ENCODE measurements at regions not wholly inside any gene's neighbourhood (a gene's known extent, or its start where the extent isn't known, plus 50 kb on each side); places are given as distances from the start of the nearest gene placed in this dataset.

DNA sequence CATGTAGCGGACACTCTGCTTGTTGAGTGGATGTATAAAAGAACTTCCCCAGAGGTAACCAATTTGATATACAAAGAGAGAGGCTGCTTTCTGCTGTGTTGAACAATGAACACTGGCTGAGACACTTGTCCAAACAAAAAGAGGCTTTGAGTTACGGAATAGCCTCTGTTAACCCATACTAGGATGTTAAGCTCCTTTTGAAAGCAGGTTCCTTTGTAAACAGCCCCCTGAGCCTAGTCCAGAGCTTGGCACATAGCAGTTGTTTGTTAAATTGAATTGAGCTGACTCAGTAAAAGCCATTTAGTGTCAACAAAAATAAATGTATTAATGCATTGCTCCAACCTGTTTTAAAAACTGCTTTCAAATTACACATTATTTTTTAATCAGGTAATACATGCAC lies 200.1 kb downstream of the MZT1 start:
- Histone ChIP-seq H3K27me3 (no peaks in the 10 kb centered on the region), H3K36me3 (no peaks in the 10 kb centered on the region), H3K9me3 (no peaks in the 10 kb centered on the region), H3K4me1 (no peaks in the 10 kb centered on the region), H3K4me3 (no peak overlapping the region), H3K27ac (no peak overlapping the region)
- TF ChIP-seq, protein P1, sequence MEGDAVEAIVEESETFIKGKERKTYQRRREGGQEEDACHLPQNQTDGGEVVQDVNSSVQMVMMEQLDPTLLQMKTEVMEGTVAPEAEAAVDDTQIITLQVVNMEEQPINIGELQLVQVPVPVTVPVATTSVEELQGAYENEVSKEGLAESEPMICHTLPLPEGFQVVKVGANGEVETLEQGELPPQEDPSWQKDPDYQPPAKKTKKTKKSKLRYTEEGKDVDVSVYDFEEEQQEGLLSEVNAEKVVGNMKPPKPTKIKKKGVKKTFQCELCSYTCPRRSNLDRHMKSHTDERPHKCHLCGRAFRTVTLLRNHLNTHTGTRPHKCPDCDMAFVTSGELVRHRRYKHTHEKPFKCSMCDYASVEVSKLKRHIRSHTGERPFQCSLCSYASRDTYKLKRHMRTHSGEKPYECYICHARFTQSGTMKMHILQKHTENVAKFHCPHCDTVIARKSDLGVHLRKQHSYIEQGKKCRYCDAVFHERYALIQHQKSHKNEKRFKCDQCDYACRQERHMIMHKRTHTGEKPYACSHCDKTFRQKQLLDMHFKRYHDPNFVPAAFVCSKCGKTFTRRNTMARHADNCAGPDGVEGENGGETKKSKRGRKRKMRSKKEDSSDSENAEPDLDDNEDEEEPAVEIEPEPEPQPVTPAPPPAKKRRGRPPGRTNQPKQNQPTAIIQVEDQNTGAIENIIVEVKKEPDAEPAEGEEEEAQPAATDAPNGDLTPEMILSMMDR (IDR thresholded peaks at IDR 0.05), result no peak
- TF ChIP-seq POLR2A (IDR thresholded peaks at IDR 0.05), result no peak
- no peak for DNase-seq

DNA sequence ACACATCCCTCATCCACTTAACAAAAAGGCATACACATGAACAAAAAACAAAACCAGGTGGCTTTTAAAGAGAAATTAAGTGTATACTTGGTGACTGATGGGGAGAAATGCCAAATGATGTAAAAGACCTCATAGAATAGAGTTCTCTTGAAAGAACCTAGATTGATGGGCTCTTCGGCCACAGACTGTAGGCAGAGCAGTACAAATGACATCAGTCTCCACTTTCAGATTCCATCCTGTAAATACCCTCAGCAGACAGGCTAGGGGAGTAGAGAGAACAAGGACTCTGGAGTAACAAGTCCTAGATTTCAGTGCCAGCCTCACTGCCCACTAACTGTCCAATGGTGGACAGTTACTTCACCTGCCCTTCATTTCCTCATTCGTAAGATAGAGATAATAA lies 203.8 kb downstream of the MZT1 start:
- Histone ChIP-seq H3K4me3 (no peak overlapping the region), H3K27me3 (no peaks in the 10 kb centered on the region), H3K4me1 (no peaks in the 10 kb centered on the region), H3K27ac (no peak overlapping the region), H3K36me3 (no peaks in the 10 kb centered on the region), H3K9me3 (no peaks in the 10 kb centered on the region)
- TF ChIP-seq, protein P1 (IDR thresholded peaks at IDR 0.05), result no peak
- no peak for TF ChIP-seq POLR2A (IDR thresholded peaks at IDR 0.05)
- no peak for DNase-seq

DNA sequence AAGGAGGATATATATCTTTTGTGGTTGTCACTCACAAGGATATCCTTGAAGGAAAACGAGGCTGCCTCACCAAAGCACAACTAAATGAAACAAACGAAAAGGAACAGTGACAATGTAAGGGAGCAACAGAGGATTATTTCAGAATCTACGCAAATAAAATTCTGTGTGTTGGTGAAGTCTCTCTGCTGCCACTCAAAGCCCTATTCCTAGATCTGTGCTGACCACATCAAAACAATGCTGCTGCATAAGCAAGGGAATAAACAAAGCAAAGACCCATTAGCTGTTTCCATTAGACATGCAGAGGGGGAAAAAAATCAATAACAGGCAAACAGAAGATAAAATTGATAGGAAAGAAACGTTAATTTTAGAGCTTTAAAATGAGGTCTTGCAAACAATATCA lies 204.4 kb downstream of the MZT1 start:
- TF ChIP-seq, protein P1 (IDR thresholded peaks at IDR 0.05), result no peak
- no peak for TF ChIP-seq POLR2A (IDR thresholded peaks at IDR 0.05)
- no peak for DNase-seq
- H3K27me3 ChIP-seq, result no peaks in the 10 kb centered on the region
- H3K4me1 ChIP-seq, result no peaks in the 10 kb centered on the region
- H3K4me3 ChIP-seq, result no peak overlapping the region
- no peak overlapping the region for H3K27ac ChIP-seq
- H3K36me3 ChIP-seq, result no peaks in the 10 kb centered on the region
- H3K9me3 ChIP-seq, result no peaks in the 10 kb centered on the region

DNA sequence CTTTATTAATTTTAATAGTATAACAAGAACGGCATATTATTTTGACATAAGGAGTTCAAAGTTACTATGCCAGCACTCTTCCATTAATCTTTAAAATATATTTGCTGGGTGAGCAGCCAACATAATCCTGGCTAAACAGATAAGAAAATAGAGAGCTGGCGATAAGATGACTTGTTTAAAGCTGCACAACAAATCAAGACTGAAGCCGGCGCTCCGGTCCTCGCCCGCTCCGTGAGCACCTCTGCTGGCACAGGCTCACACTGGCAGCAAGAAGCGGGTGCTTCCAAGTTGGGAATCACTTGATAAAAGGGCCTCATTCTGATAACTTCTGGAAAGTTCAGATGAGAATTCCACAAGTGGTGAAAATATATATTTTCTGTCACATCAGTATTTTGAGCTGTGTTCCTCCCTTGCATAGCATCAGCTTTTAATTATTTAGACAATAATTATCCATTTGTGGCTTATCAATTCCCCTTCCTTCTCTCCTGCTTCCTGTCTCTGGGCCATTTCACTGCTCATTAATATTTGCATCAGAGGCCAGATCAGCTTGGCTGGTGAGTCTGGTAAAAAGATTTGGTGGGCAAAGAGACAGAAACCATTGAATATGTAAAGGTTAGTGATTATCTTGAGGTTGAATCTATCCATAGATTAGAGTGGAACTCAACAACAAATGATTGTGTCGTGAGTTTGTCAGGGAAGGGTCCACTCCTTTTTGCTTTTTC lies 205.3 kb downstream of the MZT1 start:
- Histone ChIP-seq H3K36me3 (no peaks in the 10 kb centered on the region), H3K9me3 (no peaks in the 10 kb centered on the region), H3K27me3 (no peaks in the 10 kb centered on the region), H3K4me3 (no peak overlapping the region), H3K27ac (no peak overlapping the region), H3K4me1 (no peaks in the 10 kb centered on the region)
- DNase-seq, result no peak
- TF ChIP-seq POLR2A (IDR thresholded peaks at IDR 0.05), result no peak
- TF ChIP-seq, protein P1 (IDR thresholded peaks at IDR 0.05), result no peak

DNA sequence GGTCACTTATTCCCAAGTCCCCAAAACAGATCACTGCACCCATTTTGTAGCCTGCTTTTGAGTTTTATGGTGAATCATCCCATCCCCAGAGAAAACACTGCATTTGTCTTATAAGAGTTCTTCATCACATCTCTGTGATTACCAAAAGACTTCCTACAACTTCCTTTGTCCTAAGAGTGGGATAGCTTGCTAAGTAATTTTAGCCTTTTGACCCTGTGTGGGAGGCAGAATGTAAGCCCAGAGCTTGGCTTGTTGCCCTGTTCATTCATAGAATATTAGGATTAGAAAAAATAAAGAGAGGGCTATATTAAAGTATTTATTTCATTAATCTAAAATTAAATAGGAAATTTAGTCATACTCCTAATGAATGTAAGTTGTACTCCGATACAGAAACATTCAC lies 213.3 kb downstream of the MZT1 start:
- Histone ChIP-seq H3K36me3 (no peaks in the 10 kb centered on the region), H3K27me3 (no peaks in the 10 kb centered on the region), H3K4me3 (no peak overlapping the region), H3K4me1 (no peaks in the 10 kb centered on the region), H3K27ac (no peak overlapping the region), H3K9me3 (no peaks in the 10 kb centered on the region)
- no peak for DNase-seq
- TF ChIP-seq, protein P1 (IDR thresholded peaks at IDR 0.05), result no peak
- TF ChIP-seq POLR2A (IDR thresholded peaks at IDR 0.05), result no peak

DNA sequence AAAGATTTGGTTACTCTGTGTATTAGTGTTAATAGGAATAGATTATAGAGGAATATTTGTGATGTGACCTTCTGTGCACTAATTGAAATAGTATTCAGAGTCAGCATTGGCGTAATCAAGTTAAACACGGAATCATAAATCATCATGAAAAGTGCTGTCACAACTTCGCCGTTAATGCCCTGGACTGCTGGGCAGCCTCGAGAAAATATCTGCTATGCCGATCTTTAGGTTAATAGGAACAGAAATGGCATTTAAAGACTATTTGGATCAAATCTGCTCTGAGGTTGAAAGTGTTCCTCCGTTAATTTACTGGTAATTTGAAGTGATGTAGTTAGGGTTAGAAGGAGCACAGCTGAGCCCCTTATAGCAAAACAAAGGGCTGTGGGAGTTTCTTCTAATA lies 219.0 kb downstream of the MZT1 start:
- no peaks in the 10 kb centered on the region for H3K27me3 ChIP-seq
- no peak overlapping the region for H3K4me3 ChIP-seq
- no peaks in the 10 kb centered on the region for H3K4me1 ChIP-seq
- H3K9me3 ChIP-seq, result no peaks in the 10 kb centered on the region
- no peak for DNase-seq
- no peaks in the 10 kb centered on the region for H3K36me3 ChIP-seq
- TF ChIP-seq, protein P1 (IDR thresholded peaks at IDR 0.05), result no peak
- no peak for TF ChIP-seq POLR2A (IDR thresholded peaks at IDR 0.05)
- no peak overlapping the region for H3K27ac ChIP-seq

Data from Peyer's patch (tissue), 4 donors.